B cell (primary cell): ENCODE measurements at regions not wholly inside any gene's neighbourhood (a gene's known extent, or its start where the extent isn't known, plus 50 kb on each side); places are given as distances from the start of the nearest gene placed in this dataset.

Experiments
- EZH2 ChIP-seq: IDR thresholded peaks from 2 replicates; pipeline ENCODE4 v1.6.1; 2012; ENCODE audit warnings: borderline replicate concordance, low read depth, mild to moderate bottlenecking, moderate library complexity, low read length; ENCODE audit not compliant: insufficient read depth, poor library complexity, severe bottlenecking
- TF ChIP-seq, protein P1 (sequence below): fragments of 200-600 bp; IDR thresholded peaks from one replicate; pipeline ENCODE4 v1.8.0; 2022; ENCODE audit warnings: antibody characterized with exemption, mild to moderate bottlenecking

DNA sequence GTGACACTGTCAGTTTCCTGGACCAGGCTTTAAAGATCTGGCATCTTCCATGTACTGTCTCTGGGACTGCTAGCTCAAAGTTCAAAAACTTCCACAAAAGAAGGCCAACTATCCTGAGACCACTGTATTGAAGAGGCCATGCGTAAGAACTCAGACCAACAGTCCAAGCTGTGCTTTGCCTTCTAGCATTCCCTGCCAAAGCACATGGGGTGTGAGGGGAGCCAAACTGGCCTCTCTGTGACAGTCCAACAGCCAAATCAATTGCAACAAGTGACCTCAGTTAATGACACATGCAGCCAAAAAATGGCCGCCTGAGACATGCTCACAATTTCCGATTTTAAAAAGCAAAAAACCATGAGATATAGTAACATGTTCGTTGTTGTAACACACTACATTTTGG, 160.3 kb upstream of the CDH19 start:
- TF ChIP-seq, protein P1, sequence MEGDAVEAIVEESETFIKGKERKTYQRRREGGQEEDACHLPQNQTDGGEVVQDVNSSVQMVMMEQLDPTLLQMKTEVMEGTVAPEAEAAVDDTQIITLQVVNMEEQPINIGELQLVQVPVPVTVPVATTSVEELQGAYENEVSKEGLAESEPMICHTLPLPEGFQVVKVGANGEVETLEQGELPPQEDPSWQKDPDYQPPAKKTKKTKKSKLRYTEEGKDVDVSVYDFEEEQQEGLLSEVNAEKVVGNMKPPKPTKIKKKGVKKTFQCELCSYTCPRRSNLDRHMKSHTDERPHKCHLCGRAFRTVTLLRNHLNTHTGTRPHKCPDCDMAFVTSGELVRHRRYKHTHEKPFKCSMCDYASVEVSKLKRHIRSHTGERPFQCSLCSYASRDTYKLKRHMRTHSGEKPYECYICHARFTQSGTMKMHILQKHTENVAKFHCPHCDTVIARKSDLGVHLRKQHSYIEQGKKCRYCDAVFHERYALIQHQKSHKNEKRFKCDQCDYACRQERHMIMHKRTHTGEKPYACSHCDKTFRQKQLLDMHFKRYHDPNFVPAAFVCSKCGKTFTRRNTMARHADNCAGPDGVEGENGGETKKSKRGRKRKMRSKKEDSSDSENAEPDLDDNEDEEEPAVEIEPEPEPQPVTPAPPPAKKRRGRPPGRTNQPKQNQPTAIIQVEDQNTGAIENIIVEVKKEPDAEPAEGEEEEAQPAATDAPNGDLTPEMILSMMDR: no peak
- no peak for TF ChIP-seq EZH2
